ES-I3 (cell line): ENCODE measurements at regions not wholly inside any gene's neighbourhood (a gene's known extent, or its start where the extent isn't known, plus 50 kb on each side); places are given as distances from the start of the nearest gene placed in this dataset.
A peak's percentile ranks its signal among the peaks of the same experiment; 100 is the strongest.
"Not testable (repeated sequence)": the region's sequence is repeated elsewhere in the genome, so short reads cannot be mapped to it uniquely, and the experiment has no call there.

ENCODE experiments used
- H3K36me3 ChIP-seq: 2 replicates; pipeline ENCODE4 v1.6.1; 2013; ENCODE audit warnings: mild to moderate bottlenecking, low read length, control low read depth, moderate library complexity; ENCODE audit not compliant: insufficient read depth
- H3K4me1 ChIP-seq: 2 replicates; pipeline ENCODE4 v1.6.1; 2013; ENCODE audit warnings: mild to moderate bottlenecking, control low read depth, low read length; ENCODE audit not compliant: insufficient read depth
- H3K9ac ChIP-seq: 2 replicates; pipeline ENCODE4 v1.6.1; 2013; ENCODE audit warnings: low read depth, mild to moderate bottlenecking, low read length, moderate library complexity
- H3K9me3 ChIP-seq: 2 replicates; pipeline ENCODE4 v1.6.1; 2013; ENCODE audit warnings: mild to moderate bottlenecking, low read length, moderate library complexity; ENCODE audit not compliant: control insufficient read depth, insufficient read depth

GRCh38 chr5:32534041-32534440, 51.3 kb upstream of the SUB1 start:
- Histone ChIP-seq H3K36me3 (no peaks in the 10 kb centered on the region), H3K9ac (no peak overlapping the region), H3K9me3 (no peaks in the 10 kb centered on the region), H3K4me1 (peaks cover 12% of the 10 kb centered on the region)

- Histone ChIP-seq H3K4me1 (peaks cover 12% of the 10 kb centered on the region; the same call in 1 of the 2 replicates), H3K9ac (peak overlapping the region; percentile 39), H3K9me3 (no peaks in the 10 kb centered on the region), H3K36me3 (no peaks in the 10 kb centered on the region)
These were observed 53.4 kb upstream of the SUB1 start for GRCh38 chr5:32531885-32532520.

GRCh38 chr5:32527321-32527720, 58.0 kb upstream of the SUB1 start:
- not testable (repeated sequence) for H3K9me3 ChIP-seq, H3K36me3 ChIP-seq, H3K9ac ChIP-seq
- H3K4me1 ChIP-seq, result peaks cover 11% of the 10 kb centered on the region; the same call in 1 of the 2 replicates

- H3K9me3 ChIP-seq, result no peaks in the 10 kb centered on the region
- no peak overlapping the region for H3K9ac ChIP-seq
- H3K4me1 ChIP-seq, result peaks cover 7% of the 10 kb centered on the region; the same call in 1 of the 2 replicates
- H3K36me3 ChIP-seq, result no peaks in the 10 kb centered on the region
These were observed 58.5 kb upstream of the SUB1 start for GRCh38 chr5:32526810-32527209.

GRCh38 chr5:32523625-32524024, 61.7 kb upstream of the SUB1 start:
- Histone ChIP-seq H3K4me1 (no peaks in the 10 kb centered on the region), H3K9ac (no peak overlapping the region), H3K36me3 (no peaks in the 10 kb centered on the region), H3K9me3 (no peaks in the 10 kb centered on the region)

GRCh38 chr5:32522429-32523143, 62.8 kb upstream of the SUB1 start:
- Histone ChIP-seq H3K4me1 (no peaks in the 10 kb centered on the region), H3K9me3 (no peaks in the 10 kb centered on the region), H3K9ac (no peak overlapping the region), H3K36me3 (no peaks in the 10 kb centered on the region)

GRCh38 chr5:32521481-32521880, 63.9 kb upstream of the SUB1 start:
- H3K9ac ChIP-seq, result no peak overlapping the region
- H3K9me3 ChIP-seq, result no peaks in the 10 kb centered on the region
- H3K36me3 ChIP-seq, result no peaks in the 10 kb centered on the region
- no peaks in the 10 kb centered on the region for H3K4me1 ChIP-seq

GRCh38 chr5:32520972-32521371, 64.4 kb upstream of the SUB1 start:
- no peaks in the 10 kb centered on the region for H3K36me3 ChIP-seq
- H3K9ac ChIP-seq, result no peak overlapping the region
- H3K4me1 ChIP-seq, result no peaks in the 10 kb centered on the region
- no peaks in the 10 kb centered on the region for H3K9me3 ChIP-seq

- Histone ChIP-seq H3K36me3 (no peaks in the 10 kb centered on the region), H3K9ac (no peak overlapping the region), H3K9me3 (no peaks in the 10 kb centered on the region), H3K4me1 (no peaks in the 10 kb centered on the region)
These were observed 65.0 kb upstream of the SUB1 start for GRCh38 chr5:32520356-32520755.

GRCh38 chr5:32519508-32519907, 65.8 kb upstream of the SUB1 start:
- Histone ChIP-seq H3K4me1 (no peaks in the 10 kb centered on the region), H3K9ac (no peak overlapping the region), H3K36me3 (no peaks in the 10 kb centered on the region), H3K9me3 (no peaks in the 10 kb centered on the region)

- H3K9me3 ChIP-seq, result no peaks in the 10 kb centered on the region
- H3K4me1 ChIP-seq, result no peaks in the 10 kb centered on the region
- H3K9ac ChIP-seq, result no peak overlapping the region
- no peaks in the 10 kb centered on the region for H3K36me3 ChIP-seq
These were observed 70.3 kb upstream of the ZFR start for GRCh38 chr5:32514806-32515205.

GRCh38 chr5:32512926-32513325, 68.4 kb upstream of the ZFR start:
- H3K36me3 ChIP-seq, result no peaks in the 10 kb centered on the region
- H3K9me3 ChIP-seq, result no peaks in the 10 kb centered on the region

GRCh38 chr5:32511776-32512374, 67.3 kb upstream of the ZFR start:
- Histone ChIP-seq H3K36me3 (no peaks in the 10 kb centered on the region), H3K9me3 (no peaks in the 10 kb centered on the region), H3K9ac (no peak overlapping the region), H3K4me1 (no peaks in the 10 kb centered on the region)

More at GRCh38 chr5:32512926-32513325, 68.4 kb upstream of the ZFR start:
- Histone ChIP-seq H3K4me1 (no peaks in the 10 kb centered on the region), H3K9ac (no peak overlapping the region)

GRCh38 chr5:32510860-32511259, 66.3 kb upstream of the ZFR start:
- peaks cover 5% of the 10 kb centered on the region for H3K4me1 ChIP-seq
- H3K9me3 ChIP-seq, result no peaks in the 10 kb centered on the region
- H3K9ac ChIP-seq, result no peak overlapping the region
- H3K36me3 ChIP-seq, result no peaks in the 10 kb centered on the region
